SK-N-SH (cell line): ENCODE measurements at regions not wholly inside any gene's neighbourhood (a gene's known extent, or its start where the extent isn't known, plus 50 kb on each side); places are given as distances from the start of the nearest gene placed in this dataset.

Experiments
- CTCF ChIA-PET: fragments of 300-600, 350-600 bp; formaldehyde crosslinking; extraction: SDS; loops from one replicate; lab custom pipeline; 2021; lab: Yijun Ruan, JAX
- POLR2A ChIA-PET: fragments of 350-600 bp; sonication (Branson Sonifier 250); formaldehyde crosslinking; extraction: SDS; loops from one replicate; lab custom pipeline; 2020; ENCODE audit warnings: antibody characterized with exemption, inconsistent platforms; lab: Yijun Ruan, JAX
- DNase-seq: peaks from one replicate; pipeline ENCODE4 v3.0.0; 2012
- H2AFZ ChIP-seq: fragments of 200-600 bp; sonication (generic); 2 replicates; pipeline ENCODE4 v1.8.1; 2016; ENCODE audit warnings: antibody characterized with exemption, mild to moderate bottlenecking, low read depth
- H3F3A ChIP-seq: fragments of 200-600 bp; sonication (generic); replicated peaks from 2 replicates; pipeline ENCODE3; 2016; ENCODE audit warnings: antibody characterized with exemption, mild to moderate bottlenecking; ENCODE audit not compliant: insufficient read depth
- H3K27ac ChIP-seq, 2 experiments: fragments of 200-500 bp in 1 of 2; fragments of 200-600 bp in 1 of 2; sonication (Bioruptor generic) in 1 of 2; sonication (generic), shearing (Covaris generic) in 1 of 2; 2 replicates each; pipeline versions ENCODE4 v1.5.1 to v1.6.1; 2014 to 2016; ENCODE audit warnings: low read depth in 2 of 2, inconsistent platforms in 1 of 2, low read length in 1 of 2, mild to moderate bottlenecking in 1 of 2, mixed read lengths in 1 of 2
- H3K27me3 ChIP-seq: fragments of 200-600 bp; sonication (generic), shearing (Covaris generic); 2 replicates; pipeline ENCODE4 v1.6.1; 2016; ENCODE audit warnings: mixed run types; ENCODE audit not compliant: insufficient read depth
- H3K36me3 ChIP-seq, 2 experiments: fragments of 200-500 bp in 1 of 2; fragments of 200-600 bp in 1 of 2; sonication (Bioruptor generic) in 1 of 2; sonication (generic) in 1 of 2; replicated peaks in 1 of 2; 2 replicates each; pipeline versions ENCODE3 to v1.5.1; 2014 to 2016; ENCODE audit warnings: low read length in 1 of 2, mild to moderate bottlenecking in 1 of 2; ENCODE audit not compliant: insufficient read depth in 2 of 2, control insufficient read depth in 1 of 2
- H3K4me1 ChIP-seq, 2 experiments: fragments of 200-500 bp in 1 of 2; fragments of 200-600 bp in 1 of 2; sonication (Bioruptor generic) in 1 of 2; sonication (generic), shearing (Covaris generic) in 1 of 2; 2 replicates each; pipeline versions ENCODE4 v1.5.1 to v1.6.1; 2014 to 2016; ENCODE audit warnings: low read depth in 1 of 2, low read length in 1 of 2, mixed run types in 1 of 2; ENCODE audit not compliant: insufficient read depth in 2 of 2, control insufficient read depth in 1 of 2
- H3K4me2 ChIP-seq: fragments of 200-600 bp; sonication (generic), shearing (Covaris generic); 2 replicates; pipeline ENCODE4 v1.6.1; 2017; ENCODE audit warnings: mixed run types
- H3K4me3 ChIP-seq, 2 experiments: fragments of 200-500 bp in 1 of 2; fragments of 200-600 bp in 1 of 2; sonication (Bioruptor generic) in 1 of 2; sonication (generic), shearing (Covaris generic) in 1 of 2; 2 replicates each; pipeline versions ENCODE4 v1.5.1 to v1.8.1; 2014 to 2016; ENCODE audit warnings: low read depth in 2 of 2, inconsistent platforms in 1 of 2, low read length in 1 of 2, mild to moderate bottlenecking in 1 of 2, mixed read lengths in 1 of 2, moderate library complexity in 1 of 2
- H3K79me2 ChIP-seq: fragments of 200-600 bp; sonication (generic); 2 replicates; pipeline ENCODE4 v1.8.1; 2017; ENCODE audit warnings: mild to moderate bottlenecking; ENCODE audit not compliant: insufficient read depth
- H3K9ac ChIP-seq: fragments of 200-600 bp; sonication (generic); 2 replicates; pipeline ENCODE4 v1.6.1; 2017; ENCODE audit warnings: mixed run types
- H3K9me2 ChIP-seq: fragments of 200-600 bp; sonication (generic); 2 replicates; pipeline ENCODE4 v1.6.1; 2017; ENCODE audit warnings: mixed run types
- H3K9me3 ChIP-seq: fragments of 200-600 bp; sonication (generic); 2 replicates; pipeline ENCODE4 v1.6.1; 2017; ENCODE audit warnings: mixed run types, mild to moderate bottlenecking, moderate library complexity
- H4K20me1 ChIP-seq: fragments of 200-600 bp; sonication (generic); 2 replicates; pipeline ENCODE4 v1.6.1; 2017; ENCODE audit warnings: mild to moderate bottlenecking, mixed run types; ENCODE audit not compliant: insufficient read depth
- EP300 ChIP-seq, 2 experiments: IDR thresholded peaks; 2 replicates each; pipeline versions ENCODE4 v1.4.0 to v1.6.1; 2012; ENCODE audit warnings: borderline replicate concordance in 1 of 2, low read depth in 1 of 2, low read length in 1 of 2
- FOSL2 ChIP-seq: IDR thresholded peaks from 2 replicates; pipeline ENCODE4 v1.4.0; 2012; ENCODE audit warnings: low read depth, mild to moderate bottlenecking, moderate library complexity, borderline replicate concordance
- JUND ChIP-seq: IDR thresholded peaks from 2 replicates; pipeline ENCODE4 v1.4.0; 2012
- POLR2AphosphoS5 ChIP-seq: IDR thresholded peaks from 2 replicates; pipeline ENCODE4 v1.6.1; 2012; ENCODE audit warnings: low read depth, low read length
- TCF12 ChIP-seq: IDR thresholded peaks from 2 replicates; pipeline ENCODE4 v1.4.0; 2012
- TEAD4 ChIP-seq: IDR thresholded peaks from 2 replicates; pipeline ENCODE4 v1.4.0; 2012; ENCODE audit warnings: mild to moderate bottlenecking, borderline replicate concordance; ENCODE audit not compliant: insufficient read depth
- USF1 ChIP-seq: IDR thresholded peaks from 2 replicates; pipeline ENCODE4 v1.4.0; 2012; ENCODE audit warnings: low read depth, borderline replicate concordance
- USF2 ChIP-seq: fragments of 150-350 bp; IDR thresholded peaks from 2 replicates; pipeline ENCODE4 v1.6.1; 2017; ENCODE audit warnings: antibody characterized with exemption, low read length, low read depth, borderline replicate concordance
- WGBS: methylation state at CpG from one replicate; pipeline ENCODE4 v1.1.6; 2017; ENCODE audit warnings: low lambda C conversion rate; 5-methylcytosine and 5-hydroxymethylcytosine counted together

GRCh38 chr2:19568809-19569208 is 210.4 kb upstream of the OSR1 start (continued):
- no peak for TF ChIP-seq EP300 (IDR thresholded peaks at IDR 0.05; ENCODE audit: borderline replicate concordance in 1 of 2, low read depth in 1 of 2, low read length in 1 of 2)

DNA sequence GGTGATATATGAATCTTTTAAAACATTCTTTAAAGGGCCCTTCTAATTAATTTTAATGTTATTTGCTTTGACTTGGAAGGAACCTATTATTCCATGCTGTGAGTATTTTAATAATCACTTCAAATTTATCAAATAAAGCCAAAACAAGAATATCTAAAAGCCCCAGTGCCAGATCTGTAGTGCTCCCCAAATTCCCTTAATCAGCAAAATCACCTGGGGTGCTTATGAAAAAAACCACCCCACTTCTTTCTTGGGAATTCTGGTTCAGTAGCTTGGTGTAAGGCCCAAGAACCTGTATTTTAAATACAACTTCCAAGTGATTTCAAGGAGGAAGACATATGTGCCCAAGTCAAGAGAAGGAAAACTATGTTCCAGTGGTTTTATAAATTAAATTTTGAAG is 202.4 kb upstream of the OSR1 start:
- POLR2A ChIA-PET: no interaction called here
- Histone ChIP-seq H3K9me2 (0 out of 2 replicates have a peak, but pooled peaks cover 3% of the 10 kb centered on the region), H3K9ac (no peak overlapping the region), H3K4me2 (no peak overlapping the region), H3F3A (no peaks in the 10 kb centered on the region), H3K79me2 (no peaks in the 10 kb centered on the region), H3K9me3 (no peaks in the 10 kb centered on the region), H3K36me3 (peaks cover 0 to 8% of the 10 kb centered on the region in 2 experiments), H4K20me1 (no peaks in the 10 kb centered on the region), H3K4me3 (no peak overlapping the region), H3K27ac (no peak overlapping the region), H2AFZ (no peak overlapping the region), H3K27me3 (peaks cover 63% of the 10 kb centered on the region), H3K4me1 (no peaks in the 10 kb centered on the region)
- no peak for DNase-seq
- CTCF ChIA-PET: no interaction called here
- TF ChIP-seq TCF12 (no peak), TEAD4 (no peak)

GRCh38 chr2:19559596-19560240 is 201.3 kb upstream of the OSR1 start:
- DNase-seq: no peak
- no peaks in the 10 kb centered on the region for H3K4me1 ChIP-seq
- TF ChIP-seq POLR2AphosphoS5 (no peak), JUND (no peak), FOSL2 (no peak), TCF12 (no peak), USF2 (no peak), USF1 (no peak)
- TF ChIP-seq, all 33 proteins: peak for 0
- H3K27me3 ChIP-seq: peaks cover 59% of the 10 kb centered on the region
- H3K4me3 ChIP-seq: no peak overlapping the region
- no peaks in the 10 kb centered on the region for H3K79me2 ChIP-seq
- CTCF ChIA-PET: interaction anchor here (1.2 kb wide), 1 partner anchor 9 kb away, joined by 4 read pairs; no protein-coding TSS in a partner anchor
- H2AFZ ChIP-seq: no peak overlapping the region
- POLR2A ChIA-PET: no interaction called here
- H4K20me1 ChIP-seq: no peaks in the 10 kb centered on the region
- H3K36me3 ChIP-seq: peaks cover 0 to 8% of the 10 kb centered on the region in 2 experiments
- no peak overlapping the region for H3K9ac ChIP-seq
- no peaks in the 10 kb centered on the region for H3K9me3 ChIP-seq
- WGBS: 7% methylated on average over 9 of the region's 9 CpGs
- no peak overlapping the region for H3K27ac ChIP-seq
- no peak overlapping the region for H3K4me2 ChIP-seq
- H3F3A ChIP-seq: no peaks in the 10 kb centered on the region
- 0 out of 2 replicates have a peak, but pooled peaks cover 3% of the 10 kb centered on the region for H3K9me2 ChIP-seq
